IPS-15b (cell line): ENCODE measurements at regions not wholly inside any gene's neighbourhood (a gene's known extent, or its start where the extent isn't known, plus 50 kb on each side); places are given as distances from the start of the nearest gene placed in this dataset.

ENCODE experiments used
- H3K27me3 ChIP-seq: one replicate; pipeline ENCODE4 v1.6.1; 2013; ENCODE audit warnings: low read length; ENCODE audit not compliant: control insufficient read depth, insufficient read depth
- H3K36me3 ChIP-seq: one replicate; pipeline ENCODE4 v1.6.1; 2013; ENCODE audit warnings: low read length; ENCODE audit not compliant: control insufficient read depth, insufficient read depth
- H3K4me1 ChIP-seq: one replicate; pipeline ENCODE4 v1.6.1; 2013; ENCODE audit warnings: mild to moderate bottlenecking, low read length; ENCODE audit not compliant: control insufficient read depth, insufficient read depth
- H3K4me3 ChIP-seq: one replicate; pipeline ENCODE4 v1.5.1; 2013; ENCODE audit warnings: low read depth, low read length
- H3K9ac ChIP-seq: one replicate; pipeline ENCODE4 v1.6.1; 2013; ENCODE audit warnings: low read depth, mild to moderate bottlenecking, low read length
- H3K9me3 ChIP-seq: one replicate; pipeline ENCODE4 v1.6.1; 2013; ENCODE audit warnings: mild to moderate bottlenecking, low read length; ENCODE audit not compliant: control insufficient read depth, insufficient read depth

- H3K4me3 ChIP-seq: no peak overlapping the region
- no peak overlapping the region for H3K9ac ChIP-seq
- H3K9me3 ChIP-seq: no peaks in the 10 kb centered on the region
- no peaks in the 10 kb centered on the region for H3K36me3 ChIP-seq
- no peaks in the 10 kb centered on the region for H3K4me1 ChIP-seq
- no peaks in the 10 kb centered on the region for H3K27me3 ChIP-seq
Measured at GRCh38 chr5:5900350-5900749, 477.9 kb downstream of the ICE1 start.

GRCh38 chr5:5899716-5900115, 477.2 kb downstream of the ICE1 start:
- H3K27me3 ChIP-seq: no peaks in the 10 kb centered on the region
- H3K4me1 ChIP-seq: no peaks in the 10 kb centered on the region
- no peaks in the 10 kb centered on the region for H3K36me3 ChIP-seq
- H3K9ac ChIP-seq: no peak overlapping the region
- no peaks in the 10 kb centered on the region for H3K9me3 ChIP-seq
- H3K4me3 ChIP-seq: no peak overlapping the region

DNA sequence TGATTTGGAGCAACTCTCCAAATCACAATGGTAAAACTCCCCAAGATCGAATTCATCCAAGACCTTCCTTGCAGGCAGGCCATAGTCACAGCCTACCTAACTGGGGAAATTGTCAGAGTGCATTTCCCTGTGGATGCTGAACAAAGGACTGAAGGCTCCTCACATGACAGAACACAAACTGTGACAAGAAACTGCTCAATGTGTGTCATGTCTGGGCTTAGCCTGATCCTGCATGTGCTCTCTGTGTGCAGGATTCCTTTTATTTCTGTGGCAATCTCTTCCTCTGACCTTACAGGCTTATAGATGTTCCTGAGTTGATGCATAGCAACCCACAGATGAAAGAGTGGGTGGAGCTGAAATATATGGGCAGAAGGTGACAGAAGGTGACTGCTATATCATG, 465.8 kb downstream of the ICE1 start:
- H3K9ac ChIP-seq: no peak overlapping the region

DNA sequence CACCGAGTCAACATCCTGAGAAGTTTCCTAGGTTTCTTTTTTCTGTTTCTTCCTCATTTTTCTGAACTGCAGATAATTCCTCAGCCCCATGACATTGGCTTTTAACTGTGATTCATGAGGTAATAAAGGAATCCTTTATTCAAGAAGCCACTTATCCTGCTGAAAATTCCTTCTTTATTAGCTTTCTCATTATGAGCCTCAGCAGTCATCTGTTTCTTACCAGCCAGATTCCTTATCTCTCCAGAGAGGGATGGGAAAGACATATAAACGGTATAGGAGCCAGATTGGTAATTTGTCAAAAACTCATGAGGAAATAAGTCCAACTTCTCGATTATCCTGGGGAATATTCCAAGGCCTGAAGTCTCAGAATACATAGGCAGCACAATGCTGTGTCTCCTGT, 465.4 kb downstream of the ICE1 start:
- H3K27me3 ChIP-seq: peaks cover 9% of the 10 kb centered on the region
- H3K9me3 ChIP-seq: no peaks in the 10 kb centered on the region
- no peaks in the 10 kb centered on the region for H3K36me3 ChIP-seq
- H3K4me3 ChIP-seq: no peak overlapping the region
- no peaks in the 10 kb centered on the region for H3K4me1 ChIP-seq
- no peak overlapping the region for H3K9ac ChIP-seq

More for the DNA sequence above, 465.8 kb downstream of the ICE1 start:
- Histone ChIP-seq H3K27me3 (peaks cover 9% of the 10 kb centered on the region), H3K36me3 (no peaks in the 10 kb centered on the region), H3K4me1 (no peaks in the 10 kb centered on the region), H3K4me3 (no peak overlapping the region), H3K9me3 (no peaks in the 10 kb centered on the region)

DNA sequence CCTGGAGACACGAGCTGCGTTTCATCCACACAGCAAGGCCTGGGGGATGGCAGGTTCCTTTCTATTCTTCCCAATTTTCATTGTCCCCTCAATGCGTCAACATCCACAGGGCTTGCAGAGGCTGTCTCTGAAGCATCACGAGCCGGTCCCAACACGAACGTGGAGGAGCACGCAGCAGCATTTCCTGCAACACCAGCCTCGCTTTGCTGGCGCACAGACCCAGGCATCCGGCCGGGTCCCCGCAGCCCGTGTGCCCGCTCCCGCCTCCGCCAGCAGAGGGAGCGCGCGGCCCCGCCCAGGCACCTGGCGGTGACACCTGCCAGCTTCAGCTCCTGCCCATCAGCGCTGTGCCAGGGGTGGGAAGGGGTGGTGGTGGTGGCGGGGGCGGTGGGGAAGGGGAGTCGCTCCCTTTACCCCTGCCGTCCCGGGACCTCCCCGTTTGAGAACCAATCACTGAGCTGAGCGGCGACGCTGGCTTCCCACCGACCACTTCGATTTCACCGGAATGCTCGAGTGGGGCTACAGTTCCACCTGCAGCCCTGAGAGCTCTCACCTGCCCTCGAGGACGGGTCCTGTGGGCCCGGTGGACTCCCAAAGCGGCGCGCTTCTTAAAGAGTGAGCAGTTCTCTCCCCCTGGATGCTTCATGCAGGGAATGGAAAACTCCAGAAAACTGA, 464.5 kb downstream of the ICE1 start:
- H3K9ac ChIP-seq: no peak overlapping the region

GRCh38 chr5:5886353-5886752, 463.9 kb downstream of the ICE1 start:
- Histone ChIP-seq H3K9ac (no peak overlapping the region), H3K4me3 (no peak overlapping the region), H3K9me3 (no peaks in the 10 kb centered on the region), H3K27me3 (peaks cover 9% of the 10 kb centered on the region), H3K36me3 (no peaks in the 10 kb centered on the region), H3K4me1 (no peaks in the 10 kb centered on the region)

More for the DNA sequence above, 464.5 kb downstream of the ICE1 start:
- Histone ChIP-seq H3K36me3 (no peaks in the 10 kb centered on the region), H3K4me1 (no peaks in the 10 kb centered on the region), H3K9me3 (no peaks in the 10 kb centered on the region), H3K27me3 (peaks cover 9% of the 10 kb centered on the region), H3K4me3 (no peak overlapping the region)

GRCh38 chr5:5885782-5886181, 463.3 kb downstream of the ICE1 start:
- H3K27me3 ChIP-seq: peaks cover 9% of the 10 kb centered on the region
- no peak overlapping the region for H3K4me3 ChIP-seq
- H3K36me3 ChIP-seq: no peaks in the 10 kb centered on the region
- no peaks in the 10 kb centered on the region for H3K4me1 ChIP-seq
- no peaks in the 10 kb centered on the region for H3K9me3 ChIP-seq
- no peak overlapping the region for H3K9ac ChIP-seq

GRCh38 chr5:5884593-5884992, 462.1 kb downstream of the ICE1 start:
- H3K9me3 ChIP-seq: no peaks in the 10 kb centered on the region
- no peaks in the 10 kb centered on the region for H3K4me1 ChIP-seq
- no peaks in the 10 kb centered on the region for H3K36me3 ChIP-seq
- no peak overlapping the region for H3K4me3 ChIP-seq
- no peak overlapping the region for H3K9ac ChIP-seq
- peaks cover 9% of the 10 kb centered on the region for H3K27me3 ChIP-seq

GRCh38 chr5:5883562-5883961, 461.1 kb downstream of the ICE1 start:
- no peak overlapping the region for H3K4me3 ChIP-seq
- H3K36me3 ChIP-seq: no peaks in the 10 kb centered on the region
- no peak overlapping the region for H3K9ac ChIP-seq
- no peaks in the 10 kb centered on the region for H3K4me1 ChIP-seq
- peaks cover 9% of the 10 kb centered on the region for H3K27me3 ChIP-seq
- no peaks in the 10 kb centered on the region for H3K9me3 ChIP-seq

GRCh38 chr5:5883146-5883545, 460.7 kb downstream of the ICE1 start:
- Histone ChIP-seq H3K27me3 (peaks cover 9% of the 10 kb centered on the region), H3K9ac (no peak overlapping the region), H3K36me3 (no peaks in the 10 kb centered on the region), H3K9me3 (no peaks in the 10 kb centered on the region), H3K4me1 (no peaks in the 10 kb centered on the region), H3K4me3 (no peak overlapping the region)

DNA sequence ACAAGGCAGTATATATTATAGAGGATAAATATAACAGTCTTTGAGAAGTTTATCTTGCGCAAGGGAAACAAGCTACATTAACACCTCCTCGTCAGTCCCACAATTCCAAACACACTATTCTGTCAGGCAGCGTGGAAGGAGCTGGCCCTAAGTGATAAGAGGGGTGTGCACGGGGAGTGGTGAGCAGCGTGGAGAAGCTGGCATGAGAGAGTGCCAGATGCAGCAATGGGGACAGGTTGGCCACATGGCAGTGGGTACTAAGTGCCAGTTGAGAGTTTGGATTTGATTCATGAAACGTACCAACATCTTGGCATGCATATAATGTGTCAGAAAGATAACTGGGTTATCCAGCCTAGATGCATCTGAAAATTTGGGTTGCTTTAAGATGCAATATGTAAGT, 460.2 kb downstream of the ICE1 start:
- no peaks in the 10 kb centered on the region for H3K4me1 ChIP-seq
- no peaks in the 10 kb centered on the region for H3K9me3 ChIP-seq
- no peak overlapping the region for H3K9ac ChIP-seq
- H3K4me3 ChIP-seq: no peak overlapping the region
- H3K27me3 ChIP-seq: peaks cover 6% of the 10 kb centered on the region
- no peaks in the 10 kb centered on the region for H3K36me3 ChIP-seq

DNA sequence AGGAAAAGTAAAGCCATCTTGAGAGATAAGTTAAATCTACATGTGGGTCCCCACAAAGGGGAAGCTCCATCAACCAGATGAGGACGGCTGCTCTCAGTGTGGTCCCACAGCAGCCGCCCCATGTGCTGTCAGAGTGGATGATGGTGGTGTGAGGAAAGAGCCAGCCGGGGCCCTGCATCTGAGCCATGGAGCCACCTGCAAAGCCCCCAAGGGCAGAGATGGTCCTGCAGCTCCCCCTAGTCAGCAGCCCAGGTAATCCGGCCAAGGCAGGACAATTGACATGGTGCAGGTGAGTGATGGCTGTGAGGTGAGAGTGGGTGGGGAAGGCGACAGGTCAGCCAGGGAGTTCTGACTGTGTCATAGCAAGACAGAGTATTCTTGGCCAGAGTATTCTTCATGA, 458.8 kb downstream of the ICE1 start:
- H3K9me3 ChIP-seq: no peaks in the 10 kb centered on the region
- no peaks in the 10 kb centered on the region for H3K4me1 ChIP-seq
- no peaks in the 10 kb centered on the region for H3K27me3 ChIP-seq

More for the DNA sequence above, 458.8 kb downstream of the ICE1 start:
- Histone ChIP-seq H3K4me3 (no peak overlapping the region), H3K36me3 (no peaks in the 10 kb centered on the region), H3K9ac (no peak overlapping the region)
